HL-60 (cell line): ENCODE measurements at regions not wholly inside any gene's neighbourhood (a gene's known extent, or its start where the extent isn't known, plus 50 kb on each side); places are given as distances from the start of the nearest gene placed in this dataset.

Source experiments
- DNase-seq, 2 experiments: peaks; one replicate each; pipeline ENCODE4 v3.0.0-alpha.2; 2010 to 2020; ENCODE audit warnings: low read depth in 1 of 2, low spot score in 1 of 2
- H3K27ac ChIP-seq: fragments of 250-450 bp; sonication (Bioruptor Pico); replicated peaks from 2 replicates; pipeline ENCODE4 v1.5.1; 2020; ENCODE audit warnings: mild to moderate bottlenecking, moderate library complexity
- H3K27me3 ChIP-seq: fragments of 250-450 bp; sonication (Bioruptor Pico); 2 replicates; pipeline ENCODE4 v1.5.1; 2021; ENCODE audit warnings: mild to moderate bottlenecking, moderate library complexity; ENCODE audit not compliant: insufficient read depth, poor library complexity, severe bottlenecking
- H3K4me3 ChIP-seq: replicated peaks from 2 replicates; pipeline ENCODE4 v1.5.1; 2011; ENCODE audit warnings: mild to moderate bottlenecking, control low read depth, low read length; ENCODE audit not compliant: insufficient read depth
- GABPA ChIP-seq: IDR thresholded peaks from 2 replicates; pipeline ENCODE4 v1.6.1; 2012; ENCODE audit warnings: low read depth
- POLR2AphosphoS5 ChIP-seq: IDR thresholded peaks from 2 replicates; pipeline ENCODE4 v1.6.1; 2012; ENCODE audit warnings: low read depth
- REST ChIP-seq: IDR thresholded peaks from 2 replicates; pipeline ENCODE4 v1.6.1; 2012; ENCODE audit warnings: low read depth; ENCODE audit not compliant: insufficient replicate concordance
- SPI1 ChIP-seq: IDR thresholded peaks from 2 replicates; pipeline ENCODE4 v1.6.1; 2012; ENCODE audit warnings: low read depth, mild to moderate bottlenecking, borderline replicate concordance
- TF ChIP-seq, protein P1 (sequence below): IDR thresholded peaks from one replicate; pipeline ENCODE4 v1.5.1; 2011; ENCODE audit warnings: low read length, control low read depth, inconsistent platforms; ENCODE audit not compliant: insufficient read depth

- DNase-seq: no peak
- H3K4me3 ChIP-seq: no peak overlapping the region
- no peak overlapping the region for H3K27ac ChIP-seq
- no peak for TF ChIP-seq SPI1
- no peak for TF ChIP-seq POLR2AphosphoS5
- TF ChIP-seq, protein P1, sequence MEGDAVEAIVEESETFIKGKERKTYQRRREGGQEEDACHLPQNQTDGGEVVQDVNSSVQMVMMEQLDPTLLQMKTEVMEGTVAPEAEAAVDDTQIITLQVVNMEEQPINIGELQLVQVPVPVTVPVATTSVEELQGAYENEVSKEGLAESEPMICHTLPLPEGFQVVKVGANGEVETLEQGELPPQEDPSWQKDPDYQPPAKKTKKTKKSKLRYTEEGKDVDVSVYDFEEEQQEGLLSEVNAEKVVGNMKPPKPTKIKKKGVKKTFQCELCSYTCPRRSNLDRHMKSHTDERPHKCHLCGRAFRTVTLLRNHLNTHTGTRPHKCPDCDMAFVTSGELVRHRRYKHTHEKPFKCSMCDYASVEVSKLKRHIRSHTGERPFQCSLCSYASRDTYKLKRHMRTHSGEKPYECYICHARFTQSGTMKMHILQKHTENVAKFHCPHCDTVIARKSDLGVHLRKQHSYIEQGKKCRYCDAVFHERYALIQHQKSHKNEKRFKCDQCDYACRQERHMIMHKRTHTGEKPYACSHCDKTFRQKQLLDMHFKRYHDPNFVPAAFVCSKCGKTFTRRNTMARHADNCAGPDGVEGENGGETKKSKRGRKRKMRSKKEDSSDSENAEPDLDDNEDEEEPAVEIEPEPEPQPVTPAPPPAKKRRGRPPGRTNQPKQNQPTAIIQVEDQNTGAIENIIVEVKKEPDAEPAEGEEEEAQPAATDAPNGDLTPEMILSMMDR: no peak
- no peak for TF ChIP-seq REST
- TF ChIP-seq GABPA: no peak
- no peaks in the 10 kb centered on the region for H3K27me3 ChIP-seq
Observed at GRCh38 chr6:66029391-66029790, 322.4 kb upstream of the EYS start.

- Histone ChIP-seq H3K27me3 (no peaks in the 10 kb centered on the region), H3K27ac (no peak overlapping the region), H3K4me3 (no peak overlapping the region)
- DNase-seq: no peak
- TF ChIP-seq, protein P1: no peak
- TF ChIP-seq REST (no peak), GABPA (no peak), POLR2AphosphoS5 (no peak), SPI1 (no peak)
Observed at GRCh38 chr6:65999288-65999791, 292.3 kb upstream of the EYS start.

GRCh38 chr6:65998544-65998943 lies 291.5 kb upstream of the EYS start:
- DNase-seq: no peak
- no peaks in the 10 kb centered on the region for H3K27me3 ChIP-seq
- no peak overlapping the region for H3K4me3 ChIP-seq
- no peak overlapping the region for H3K27ac ChIP-seq
- TF ChIP-seq GABPA: no peak
- no peak for TF ChIP-seq POLR2AphosphoS5
- TF ChIP-seq SPI1: no peak
- TF ChIP-seq REST: no peak
- TF ChIP-seq, protein P1: no peak
